Ascending aorta (tissue), 2 donors: ENCODE measurements at regions not wholly inside any gene's neighbourhood (a gene's known extent, or its start where the extent isn't known, plus 50 kb on each side); places are given as distances from the start of the nearest gene placed in this dataset.

Experiments used
- DNase-seq, 2 donors: peaks; one replicate each; pipeline ENCODE4 v3.0.0-alpha.2; 2019; ENCODE audit warnings: low spot score in 2 of 2
- H3K27ac ChIP-seq, 2 donors: fragments of 200-600 bp; sonication (generic); one replicate each; pipeline ENCODE4 v1.5.1; 2016 to 2017; ENCODE audit warnings: mild to moderate bottlenecking in 1 of 2
- H3K27me3 ChIP-seq: fragments of 200-600 bp; sonication (generic); one replicate; pipeline ENCODE4 v1.5.1; 2017
- H3K36me3 ChIP-seq, 2 donors: fragments of 200-600 bp; sonication (generic); one replicate each; pipeline ENCODE4 v1.5.1; 2016
- H3K4me1 ChIP-seq, 2 donors: fragments of 200-600 bp; sonication (generic); one replicate each; pipeline ENCODE4 v1.5.1; 2016 to 2017; ENCODE audit warnings: mild to moderate bottlenecking in 1 of 2
- H3K4me3 ChIP-seq, 2 donors: fragments of 200-600 bp; sonication (generic); one replicate each; pipeline ENCODE4 v1.5.1; 2016 to 2017; ENCODE audit warnings: mild to moderate bottlenecking in 1 of 2
- H3K9me3 ChIP-seq, 2 donors: fragments of 200-600 bp; sonication (generic); one replicate each; pipeline ENCODE4 v1.5.1; 2016
- CTCF ChIP-seq, 3 experiments: fragments of 200-600 bp in 2 of 3; fragments of 450-650 bp in 1 of 3; sonication (generic) in 2 of 3; IDR thresholded peaks; one replicate each; pipeline ENCODE4 v1.5.1; 2016 to 2019; ENCODE audit warnings: antibody characterized with exemption in 3 of 3, mild to moderate bottlenecking in 1 of 3, moderate library complexity in 1 of 3
- intact Hi-C: fragments of 100-400 bp; cut with DNase I; formaldehyde crosslinking; loops from one replicate; pipeline ENCODE4 v1.15.1; 2023

GRCh38 chr10:1923586-1923985 lies 186.3 kb upstream of the ADARB2 start:
- no peaks in the 10 kb centered on the region for H3K4me1 ChIP-seq
- DNase-seq, result no peak
- H3K36me3 ChIP-seq, result no peaks in the 10 kb centered on the region
- TF ChIP-seq CTCF (IDR thresholded peaks at IDR 0.05), result no peak
- H3K27ac ChIP-seq, result no peak overlapping the region
- no peaks in the 10 kb centered on the region for H3K9me3 ChIP-seq
- H3K27me3 ChIP-seq, result no peaks in the 10 kb centered on the region
- intact Hi-C loops, result no loop called here
- H3K4me3 ChIP-seq, result no peak overlapping the region

GRCh38 chr10:1920941-1921340 lies 183.6 kb upstream of the ADARB2 start:
- intact Hi-C loops, result no loop called here
- Histone ChIP-seq H3K4me1 (no peaks in the 10 kb centered on the region), H3K36me3 (no peaks in the 10 kb centered on the region), H3K27me3 (no peaks in the 10 kb centered on the region), H3K9me3 (no peaks in the 10 kb centered on the region), H3K27ac (no peak overlapping the region), H3K4me3 (no peak overlapping the region)
- no peak for DNase-seq
- no peak for TF ChIP-seq CTCF (IDR thresholded peaks at IDR 0.05)

- Histone ChIP-seq H3K4me3 (no peak overlapping the region), H3K9me3 (no peaks in the 10 kb centered on the region), H3K27ac (no peak overlapping the region), H3K27me3 (no peaks in the 10 kb centered on the region), H3K36me3 (no peaks in the 10 kb centered on the region), H3K4me1 (no peaks in the 10 kb centered on the region)
- no peak for DNase-seq
- no peak for TF ChIP-seq CTCF (IDR thresholded peaks at IDR 0.05)
- intact Hi-C loops, result no loop called here
These were observed 182.8 kb upstream of the ADARB2 start for GRCh38 chr10:1920127-1920526.

- no peak for DNase-seq
- no peak overlapping the region for H3K27ac ChIP-seq
- no peak for TF ChIP-seq CTCF (IDR thresholded peaks at IDR 0.05)
- no peaks in the 10 kb centered on the region for H3K36me3 ChIP-seq
- H3K4me1 ChIP-seq, result no peaks in the 10 kb centered on the region
- intact Hi-C loops, result no loop called here
- no peak overlapping the region for H3K4me3 ChIP-seq
- H3K9me3 ChIP-seq, result no peaks in the 10 kb centered on the region
- no peaks in the 10 kb centered on the region for H3K27me3 ChIP-seq
These were observed 174.4 kb upstream of the ADARB2 start for GRCh38 chr10:1911771-1912170.

GRCh38 chr10:1903982-1904381 lies 166.7 kb upstream of the ADARB2 start:
- Histone ChIP-seq H3K36me3 (no peaks in the 10 kb centered on the region), H3K27ac (no peak overlapping the region), H3K9me3 (no peaks in the 10 kb centered on the region), H3K4me1 (no peaks in the 10 kb centered on the region), H3K27me3 (no peaks in the 10 kb centered on the region), H3K4me3 (no peak overlapping the region)
- no peak for DNase-seq
- intact Hi-C loops, result no loop called here
- no peak for TF ChIP-seq CTCF (IDR thresholded peaks at IDR 0.05)

GRCh38 chr10:1896153-1896552 lies 158.8 kb upstream of the ADARB2 start:
- Histone ChIP-seq H3K27me3 (no peaks in the 10 kb centered on the region), H3K27ac (no peak overlapping the region), H3K4me1 (no peaks in the 10 kb centered on the region), H3K9me3 (no peaks in the 10 kb centered on the region), H3K36me3 (no peaks in the 10 kb centered on the region), H3K4me3 (no peak overlapping the region)
- no peak for TF ChIP-seq CTCF (IDR thresholded peaks at IDR 0.05)
- no peak for DNase-seq
- intact Hi-C loops, result no loop called here
